Astrocyte of the spinal cord (primary cell): ENCODE measurements at regions not wholly inside any gene's neighbourhood (a gene's known extent, or its start where the extent isn't known, plus 50 kb on each side); places are given as distances from the start of the nearest gene placed in this dataset.

Experiments used
- DNase-seq: peaks from one replicate; pipeline ENCODE4 v3.0.0; 2011; ENCODE audit warnings: low read depth, low spot score
- H3K4me3 ChIP-seq: 2 replicates; pipeline ENCODE4 v1.5.1; 2011; ENCODE audit warnings: low read depth, mild to moderate bottlenecking, low read length, moderate library complexity
- in situ Hi-C: cut with HindIII; loops from 2 replicates; pipeline ENCODE4 v1.10.0; 2017; ENCODE audit warnings: low sequenced_read_pairs
- TF ChIP-seq, protein P1 (sequence below): IDR thresholded peaks from 2 replicates; pipeline ENCODE4 v1.5.1; 2012; ENCODE audit warnings: low read depth, mild to moderate bottlenecking, low read length, inconsistent platforms

GRCh38 chr7:85771516-85771915, 584.7 kb upstream of the SEMA3D start:
- in situ Hi-C loops = no loop called here
- H3K4me3 ChIP-seq = no peak overlapping the region
- DNase-seq = no peak
- TF ChIP-seq, protein P1, sequence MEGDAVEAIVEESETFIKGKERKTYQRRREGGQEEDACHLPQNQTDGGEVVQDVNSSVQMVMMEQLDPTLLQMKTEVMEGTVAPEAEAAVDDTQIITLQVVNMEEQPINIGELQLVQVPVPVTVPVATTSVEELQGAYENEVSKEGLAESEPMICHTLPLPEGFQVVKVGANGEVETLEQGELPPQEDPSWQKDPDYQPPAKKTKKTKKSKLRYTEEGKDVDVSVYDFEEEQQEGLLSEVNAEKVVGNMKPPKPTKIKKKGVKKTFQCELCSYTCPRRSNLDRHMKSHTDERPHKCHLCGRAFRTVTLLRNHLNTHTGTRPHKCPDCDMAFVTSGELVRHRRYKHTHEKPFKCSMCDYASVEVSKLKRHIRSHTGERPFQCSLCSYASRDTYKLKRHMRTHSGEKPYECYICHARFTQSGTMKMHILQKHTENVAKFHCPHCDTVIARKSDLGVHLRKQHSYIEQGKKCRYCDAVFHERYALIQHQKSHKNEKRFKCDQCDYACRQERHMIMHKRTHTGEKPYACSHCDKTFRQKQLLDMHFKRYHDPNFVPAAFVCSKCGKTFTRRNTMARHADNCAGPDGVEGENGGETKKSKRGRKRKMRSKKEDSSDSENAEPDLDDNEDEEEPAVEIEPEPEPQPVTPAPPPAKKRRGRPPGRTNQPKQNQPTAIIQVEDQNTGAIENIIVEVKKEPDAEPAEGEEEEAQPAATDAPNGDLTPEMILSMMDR = no peak

GRCh38 chr7:85770332-85770731, 583.5 kb upstream of the SEMA3D start:
- H3K4me3 ChIP-seq = no peak overlapping the region
- DNase-seq = no peak
- in situ Hi-C loops = no loop called here
- TF ChIP-seq, protein P1 = no peak

- H3K4me3 ChIP-seq = no peak overlapping the region
- in situ Hi-C loops = no loop called here
- no peak for DNase-seq
- TF ChIP-seq, protein P1 = no peak
Observed at GRCh38 chr7:85765698-85766298, 578.9 kb upstream of the SEMA3D start.

DNA sequence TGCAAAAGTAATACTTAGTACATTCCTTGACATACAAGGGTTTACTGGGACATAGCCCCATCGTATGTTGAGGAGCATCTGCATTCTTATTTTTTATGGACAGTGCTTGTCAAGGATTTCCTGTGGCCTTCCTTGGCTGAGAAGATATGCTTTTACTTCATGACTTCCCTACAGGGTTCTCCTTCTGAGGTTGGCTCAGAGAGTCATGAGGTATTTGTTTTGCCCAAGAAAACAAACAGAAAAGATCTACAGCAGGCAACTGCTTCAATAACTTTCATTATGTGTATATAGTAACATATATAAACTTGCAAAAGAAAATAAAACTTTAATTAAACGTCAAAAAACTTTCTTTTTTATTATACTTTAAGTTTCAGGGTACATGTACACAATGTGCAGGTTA, 577.2 kb upstream of the SEMA3D start:
- TF ChIP-seq, protein P1 = no peak
- DNase-seq = no peak
- in situ Hi-C loops = no loop called here

DNA sequence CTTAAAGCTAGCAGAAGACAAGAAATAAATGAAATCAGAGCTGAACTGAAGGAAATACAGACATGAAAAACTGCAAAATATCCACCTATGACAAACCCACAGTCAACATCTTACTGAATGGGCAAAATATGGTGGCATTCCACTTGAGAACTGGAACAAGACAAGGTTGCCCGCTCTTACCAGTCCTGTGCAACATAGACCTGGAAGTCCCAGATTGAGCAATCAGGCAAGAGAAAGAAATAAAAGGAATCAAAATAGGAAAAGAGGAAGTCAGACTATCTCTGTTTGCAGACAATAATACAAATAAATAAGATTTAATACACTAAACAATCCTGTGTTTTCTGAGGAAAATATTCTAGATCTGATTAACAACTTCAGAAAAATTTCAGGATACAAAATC, 570.5 kb upstream of the SEMA3D start:
- in situ Hi-C loops = no loop called here
- TF ChIP-seq, protein P1 = no peak
- DNase-seq = no peak
- no peak overlapping the region for H3K4me3 ChIP-seq

More for the DNA sequence above, 577.2 kb upstream of the SEMA3D start:
- H3K4me3 ChIP-seq = no peak overlapping the region

- in situ Hi-C loops = no loop called here
- peak; percentile 48 for DNase-seq
- TF ChIP-seq, protein P1 = peak; percentile 80
- no peak overlapping the region for H3K4me3 ChIP-seq
Observed at GRCh38 chr7:85750454-85750949, 563.6 kb upstream of the SEMA3D start.
